ENCODE measurements at regions not wholly inside any gene's neighbourhood (a gene's known extent, or its start where the extent isn't known, plus 50 kb on each side); places are given as distances from the start of the nearest gene placed in this dataset.

GRCh38 chr17:21823090-21823489, 130.8 kb downstream of the KCNJ18 start:
- Histone ChIP-seq H3K4me1 (ENCODE audit: control insufficient read depth, insufficient read depth, low read length) (no peaks in the 10 kb centered on the region), H3K36me3 (ENCODE audit: control insufficient read depth, insufficient read depth, low read length) (no peaks in the 10 kb centered on the region), H3K27me3 (ENCODE audit: control insufficient read depth, insufficient read depth, low read length) (peaks cover 21% of the 10 kb centered on the region), H3K9me3 (ENCODE audit: control insufficient read depth, insufficient read depth, low read depth, low read length) (no peaks in the 10 kb centered on the region), H3K4me3 (ENCODE audit: low read depth in 2 of 2, low read length in 2 of 2) (no peak overlapping the region), H3K27ac (ENCODE audit: low read length) (no peak overlapping the region)
- DNase-seq (ENCODE audit: low read depth, low spot score) (no peak), ATAC-seq (no peak)
- no peak for TF ChIP-seq REST (IDR thresholded peaks at IDR 0.05; ENCODE audit: insufficient read depth in 1 of 2, low read depth in 2 of 2, low read length in 1 of 2)
- TF ChIP-seq TCF7L2 (IDR thresholded peaks at IDR 0.05; ENCODE audit: low read depth, low read length): no peak
- TF ChIP-seq POLR2AphosphoS5 (IDR thresholded peaks at IDR 0.05; ENCODE audit: low read depth, low read length): no peak
- no peak for TF ChIP-seq CTCF (IDR thresholded peaks at IDR 0.05)
- TF ChIP-seq SIN3A (IDR thresholded peaks at IDR 0.05; ENCODE audit: borderline replicate concordance, insufficient read depth, low read depth, low read length): no peak
- ChIA-PET POLR2A (no interaction called here), CTCF (no interaction called here)
- in situ Hi-C loops (cut with HindIII; ENCODE audit: low pct_unique_long_range_greater_than_20kb, low sequenced_read_pairs) (no loop called here), intact Hi-C loops (cut with micrococcal nuclease; ENCODE audit: unreplicated experiment) (no loop called here)
- BruUV-seq (replicated peaks): no TSS peak

GRCh38 chr17:21823643-21824042, 131.3 kb downstream of the KCNJ18 start:
- H3K4me3 ChIP-seq (ENCODE audit: low read depth in 2 of 2, low read length in 2 of 2): no peak overlapping the region
- no TSS peak for BruUV-seq (replicated peaks)
- no peak for TF ChIP-seq CTCF (IDR thresholded peaks at IDR 0.05)
- no peak for TF ChIP-seq SIN3A (IDR thresholded peaks at IDR 0.05; ENCODE audit: borderline replicate concordance, insufficient read depth, low read depth, low read length)
- no peak for TF ChIP-seq POLR2AphosphoS5 (IDR thresholded peaks at IDR 0.05; ENCODE audit: low read depth, low read length)
- no peak for TF ChIP-seq TCF7L2 (IDR thresholded peaks at IDR 0.05; ENCODE audit: low read depth, low read length)

More at GRCh38 chr17:21823643-21824042, 131.3 kb downstream of the KCNJ18 start:
- POLR2A ChIA-PET: no interaction called here
- Histone ChIP-seq H3K27ac (ENCODE audit: low read length) (no peak overlapping the region), H3K36me3 (ENCODE audit: control insufficient read depth, insufficient read depth, low read length) (no peaks in the 10 kb centered on the region), H3K27me3 (ENCODE audit: control insufficient read depth, insufficient read depth, low read length) (peaks cover 21% of the 10 kb centered on the region), H3K4me1 (ENCODE audit: control insufficient read depth, insufficient read depth, low read length) (no peaks in the 10 kb centered on the region), H3K9me3 (ENCODE audit: control insufficient read depth, insufficient read depth, low read depth, low read length) (no peaks in the 10 kb centered on the region)
- ATAC-seq: no peak
- in situ Hi-C loops (cut with HindIII; ENCODE audit: low pct_unique_long_range_greater_than_20kb, low sequenced_read_pairs): no loop called here
- no peak for DNase-seq (ENCODE audit: low read depth, low spot score)
- intact Hi-C loops (cut with micrococcal nuclease; ENCODE audit: unreplicated experiment): no loop called here
- CTCF ChIA-PET: no interaction called here

Measured in Panc1 (cell line).